ENCODE measurements at regions not wholly inside any gene's neighbourhood (a gene's known extent, or its start where the extent isn't known, plus 50 kb on each side); places are given as distances from the start of the nearest gene placed in this dataset.

DNA sequence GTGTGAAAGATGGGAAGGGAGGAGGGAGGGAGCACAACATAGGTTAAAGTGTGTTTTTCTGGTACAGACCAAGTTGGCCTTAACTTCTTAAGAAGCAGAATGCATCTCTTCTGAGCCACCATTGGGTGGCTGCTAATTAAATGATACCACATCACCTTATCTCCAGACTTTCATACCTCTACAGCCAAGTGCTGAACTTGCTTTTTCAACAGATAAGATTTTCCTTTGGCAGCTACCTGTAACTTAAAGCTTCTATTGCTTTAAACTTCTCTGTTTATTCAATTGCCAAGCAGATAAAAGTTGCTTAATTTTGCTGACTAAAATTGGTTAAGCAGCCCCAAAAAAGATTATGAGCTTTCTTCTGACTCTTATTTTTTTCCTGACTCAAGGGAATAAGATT lies 292.4 kb upstream of the SGO1 start:
- TF ChIP-seq CTCF (IDR thresholded peaks at IDR 0.05) (no peak), POLR2A (IDR thresholded peaks at IDR 0.05) (no peak)

Data from tibial nerve (tissue), 3 donors.